AG09319 (cell line): ENCODE measurements at regions not wholly inside any gene's neighbourhood (a gene's known extent, or its start where the extent isn't known, plus 50 kb on each side); places are given as distances from the start of the nearest gene placed in this dataset.
"Not testable (repeated sequence)": the region's sequence is repeated elsewhere in the genome, so short reads cannot be mapped to it uniquely, and the experiment has no call there.

Experiments used
- DNase-seq: peaks from one replicate; pipeline ENCODE4 v3.0.0-alpha.2; 2010; ENCODE audit warnings: low read depth; ENCODE audit errors: extremely low read depth
- TF ChIP-seq, protein P1 (sequence below): IDR thresholded peaks from 2 replicates; pipeline ENCODE4 v1.5.1; 2011; ENCODE audit warnings: low read depth, mild to moderate bottlenecking, inconsistent platforms, low read length, moderate library complexity

GRCh38 chr10:30197186-30197585 is 137.8 kb upstream of the JCAD start:
- TF ChIP-seq, protein P1, sequence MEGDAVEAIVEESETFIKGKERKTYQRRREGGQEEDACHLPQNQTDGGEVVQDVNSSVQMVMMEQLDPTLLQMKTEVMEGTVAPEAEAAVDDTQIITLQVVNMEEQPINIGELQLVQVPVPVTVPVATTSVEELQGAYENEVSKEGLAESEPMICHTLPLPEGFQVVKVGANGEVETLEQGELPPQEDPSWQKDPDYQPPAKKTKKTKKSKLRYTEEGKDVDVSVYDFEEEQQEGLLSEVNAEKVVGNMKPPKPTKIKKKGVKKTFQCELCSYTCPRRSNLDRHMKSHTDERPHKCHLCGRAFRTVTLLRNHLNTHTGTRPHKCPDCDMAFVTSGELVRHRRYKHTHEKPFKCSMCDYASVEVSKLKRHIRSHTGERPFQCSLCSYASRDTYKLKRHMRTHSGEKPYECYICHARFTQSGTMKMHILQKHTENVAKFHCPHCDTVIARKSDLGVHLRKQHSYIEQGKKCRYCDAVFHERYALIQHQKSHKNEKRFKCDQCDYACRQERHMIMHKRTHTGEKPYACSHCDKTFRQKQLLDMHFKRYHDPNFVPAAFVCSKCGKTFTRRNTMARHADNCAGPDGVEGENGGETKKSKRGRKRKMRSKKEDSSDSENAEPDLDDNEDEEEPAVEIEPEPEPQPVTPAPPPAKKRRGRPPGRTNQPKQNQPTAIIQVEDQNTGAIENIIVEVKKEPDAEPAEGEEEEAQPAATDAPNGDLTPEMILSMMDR: no peak
- no peak for DNase-seq

- not testable (repeated sequence) for DNase-seq
Observed at GRCh38 chr10:30196559-30196958, 137.2 kb upstream of the JCAD start.

DNA sequence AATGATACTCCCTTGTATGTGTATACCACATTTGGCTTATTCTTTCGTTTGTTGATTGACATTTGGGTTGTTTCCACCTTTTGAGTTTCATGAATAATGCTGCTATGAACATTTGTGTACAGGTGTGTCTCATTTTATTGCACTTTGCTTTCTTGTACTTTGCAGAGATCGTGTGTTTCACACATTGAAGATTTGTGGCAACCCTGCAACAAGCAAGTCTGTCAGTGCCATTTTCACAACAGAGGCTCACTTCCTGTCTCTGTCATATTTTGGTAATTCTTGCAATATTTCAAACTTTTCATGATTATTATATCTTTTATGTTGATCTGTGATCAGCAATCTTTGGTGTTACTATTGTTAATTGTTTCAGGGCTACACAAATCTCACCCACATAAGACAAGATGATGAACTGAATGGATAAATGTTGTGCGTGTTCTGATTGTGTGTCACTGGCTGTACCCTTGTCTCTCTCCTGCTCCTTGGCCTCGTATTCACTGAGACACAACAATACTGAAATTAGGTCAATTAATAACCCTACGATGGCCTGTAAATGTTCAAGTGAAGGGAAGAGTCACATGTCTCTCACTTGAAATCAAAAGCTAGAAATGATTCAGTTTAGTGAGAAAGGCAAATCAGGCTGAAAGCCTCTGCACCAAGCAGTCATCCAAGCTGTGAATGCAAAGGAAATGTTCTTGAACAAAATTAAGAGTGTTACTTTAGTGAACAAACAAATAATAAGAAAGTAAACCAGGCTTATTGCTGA is 133.6 kb upstream of the JCAD start:
- TF ChIP-seq, protein P1: no peak
- no peak for DNase-seq

DNA sequence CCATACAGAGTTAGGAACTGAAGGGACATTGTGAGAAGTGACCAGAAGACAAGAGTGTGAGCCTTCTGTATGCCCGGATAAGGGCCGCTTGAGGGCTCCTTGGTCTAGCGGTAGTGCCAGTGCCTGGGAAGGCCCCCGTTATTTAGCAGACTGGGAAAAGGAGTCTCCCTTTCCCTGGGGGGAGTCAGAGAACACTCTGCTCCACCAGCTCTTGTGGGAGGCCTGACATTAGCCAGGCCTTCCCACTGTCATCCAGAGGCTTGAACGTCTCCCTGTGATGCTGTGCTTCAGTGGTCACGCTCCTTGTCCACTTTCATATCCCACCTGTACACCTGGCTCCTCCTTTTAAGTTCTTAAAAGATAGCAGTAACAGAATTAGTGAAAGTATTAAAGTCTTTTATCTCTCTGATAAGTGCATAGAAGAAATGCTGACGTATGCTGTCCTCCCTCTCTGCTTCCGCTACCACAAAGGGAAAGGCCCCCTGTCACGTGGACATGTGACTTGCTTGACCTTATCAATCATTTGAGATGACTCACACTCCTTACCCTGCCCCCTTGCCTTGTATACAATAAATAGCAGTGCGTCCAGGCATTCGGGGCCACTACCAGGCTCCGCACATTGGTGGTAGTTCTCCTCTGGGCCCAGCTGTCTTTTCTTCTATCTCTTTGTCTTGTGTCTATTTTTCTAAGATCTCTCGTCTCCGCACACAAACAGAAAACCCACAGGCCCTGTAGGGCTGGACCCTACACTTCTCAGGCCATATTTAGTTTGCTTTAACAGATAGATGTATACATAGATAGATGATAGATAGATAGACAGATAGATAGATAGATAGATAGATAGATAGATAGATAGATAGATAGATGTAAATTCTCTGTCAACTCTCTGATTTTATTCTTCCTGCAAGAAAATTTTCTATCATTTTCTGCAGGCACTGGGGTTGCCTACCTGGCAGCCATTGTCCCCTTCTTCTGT is 131.5 kb upstream of the JCAD start:
- TF ChIP-seq, protein P1: no peak
- no peak for DNase-seq

DNA sequence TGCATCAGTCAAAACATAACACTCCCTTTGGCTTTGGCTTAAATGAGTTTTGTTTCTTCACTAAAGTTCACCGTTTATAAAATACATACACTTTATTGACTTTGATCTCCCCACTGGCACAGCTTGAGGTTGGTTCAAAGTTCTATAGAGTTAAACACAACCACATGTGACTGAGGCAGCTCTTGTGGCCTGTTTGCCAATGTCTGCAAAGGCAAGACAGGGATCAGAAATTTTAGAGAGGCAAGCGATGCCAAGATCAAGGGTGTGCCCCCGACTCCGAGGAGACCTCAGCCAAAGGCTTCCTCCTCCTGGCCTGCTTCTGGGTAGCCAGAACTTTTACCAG is 129.8 kb upstream of the JCAD start:
- DNase-seq: no peak
- TF ChIP-seq, protein P1: no peak

GRCh38 chr10:30188556-30189237 is 129.3 kb upstream of the JCAD start:
- TF ChIP-seq, protein P1: no peak
- DNase-seq: no peak

DNA sequence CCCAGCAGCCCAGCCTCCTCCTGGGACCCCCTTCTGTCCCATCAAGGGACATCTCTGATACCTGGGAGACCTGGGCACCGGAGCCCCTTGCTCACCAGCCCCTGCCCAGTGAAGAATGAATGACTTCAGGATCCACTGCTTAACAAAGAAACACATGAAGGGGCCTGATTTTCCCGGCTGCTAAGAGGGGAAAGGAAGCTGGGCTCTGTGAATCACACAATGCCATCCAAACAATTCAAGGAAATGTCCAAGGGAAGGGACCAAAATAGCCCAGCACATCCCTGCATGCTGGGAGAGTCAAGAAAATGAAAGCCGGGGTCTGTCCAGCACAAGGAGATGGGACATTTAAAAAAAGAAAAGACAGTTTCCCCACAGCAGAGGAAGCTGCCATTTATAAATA is 128.7 kb upstream of the JCAD start:
- TF ChIP-seq, protein P1: no peak
- DNase-seq: no peak
